ENCODE measurements at regions not wholly inside any gene's neighbourhood (a gene's known extent, or its start where the extent isn't known, plus 50 kb on each side); places are given as distances from the start of the nearest gene placed in this dataset.
"Not testable (repeated sequence)": the region's sequence is repeated elsewhere in the genome, so short reads cannot be mapped to it uniquely, and the experiment has no call there.

DNA sequence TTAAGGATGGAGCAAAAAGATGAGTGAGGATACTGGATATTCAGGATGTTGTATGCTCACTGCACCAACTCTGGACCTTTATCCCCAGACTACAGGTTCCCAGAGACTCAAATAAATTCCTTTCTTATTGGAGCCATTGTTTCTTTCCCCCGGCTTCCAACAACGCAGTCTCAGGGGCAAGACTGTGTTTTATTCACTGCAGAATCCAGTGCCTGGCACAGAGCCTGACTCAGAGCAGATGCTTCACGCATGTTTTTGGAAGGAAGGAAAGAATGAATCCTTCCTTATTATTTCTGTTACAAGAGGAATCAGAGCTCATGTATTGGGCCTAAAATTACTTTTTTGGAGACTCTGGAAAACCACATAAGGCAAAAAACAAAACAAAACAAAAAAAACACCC, 96.0 kb upstream of the VGLL4 start:
- DNase-seq (ENCODE audit: low read depth in 3 of 3, low spot score in 2 of 3) = no peak

DNA sequence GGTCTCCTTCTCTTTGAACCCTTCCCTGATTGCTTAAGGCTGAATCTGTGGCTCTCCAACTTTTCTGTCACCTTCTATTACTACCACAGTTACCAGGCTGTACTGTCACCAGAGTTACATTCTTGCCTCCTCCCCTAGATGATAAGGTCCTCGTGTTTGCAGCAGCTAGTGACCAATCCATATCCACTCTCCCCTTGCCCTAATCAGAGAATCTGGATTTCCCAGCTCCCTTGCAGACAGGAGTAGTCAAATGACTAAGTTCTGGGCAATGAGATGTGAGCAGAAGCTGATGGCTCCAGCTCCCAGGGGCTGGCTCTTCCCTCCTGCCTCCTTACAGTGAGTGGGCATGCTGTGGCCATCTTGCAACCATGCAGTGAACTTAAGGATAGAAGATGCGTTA, 95.4 kb upstream of the VGLL4 start:
- no peak for DNase-seq (ENCODE audit: low read depth in 3 of 3, low spot score in 2 of 3)

DNA sequence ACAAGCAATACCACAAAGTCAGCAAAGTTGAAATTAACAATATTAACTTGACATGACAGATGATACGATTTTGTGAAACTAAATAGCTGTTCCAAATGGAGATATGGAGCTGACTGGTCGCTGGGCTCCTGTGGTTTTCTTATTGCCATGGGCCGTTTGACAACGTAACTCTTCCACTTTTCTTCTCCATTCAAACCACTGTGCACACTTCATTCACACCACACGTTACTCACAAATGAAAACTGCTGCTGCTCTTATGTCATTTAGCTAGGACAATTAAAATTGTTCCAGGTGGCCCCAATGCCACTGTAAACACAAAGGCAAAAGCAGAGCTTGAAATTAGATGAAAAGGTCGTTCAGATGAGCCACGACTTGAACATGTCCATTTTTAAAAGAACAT, 94.0 kb upstream of the VGLL4 start:
- DNase-seq (ENCODE audit: low read depth in 3 of 3, low spot score in 2 of 3) = no peak

DNA sequence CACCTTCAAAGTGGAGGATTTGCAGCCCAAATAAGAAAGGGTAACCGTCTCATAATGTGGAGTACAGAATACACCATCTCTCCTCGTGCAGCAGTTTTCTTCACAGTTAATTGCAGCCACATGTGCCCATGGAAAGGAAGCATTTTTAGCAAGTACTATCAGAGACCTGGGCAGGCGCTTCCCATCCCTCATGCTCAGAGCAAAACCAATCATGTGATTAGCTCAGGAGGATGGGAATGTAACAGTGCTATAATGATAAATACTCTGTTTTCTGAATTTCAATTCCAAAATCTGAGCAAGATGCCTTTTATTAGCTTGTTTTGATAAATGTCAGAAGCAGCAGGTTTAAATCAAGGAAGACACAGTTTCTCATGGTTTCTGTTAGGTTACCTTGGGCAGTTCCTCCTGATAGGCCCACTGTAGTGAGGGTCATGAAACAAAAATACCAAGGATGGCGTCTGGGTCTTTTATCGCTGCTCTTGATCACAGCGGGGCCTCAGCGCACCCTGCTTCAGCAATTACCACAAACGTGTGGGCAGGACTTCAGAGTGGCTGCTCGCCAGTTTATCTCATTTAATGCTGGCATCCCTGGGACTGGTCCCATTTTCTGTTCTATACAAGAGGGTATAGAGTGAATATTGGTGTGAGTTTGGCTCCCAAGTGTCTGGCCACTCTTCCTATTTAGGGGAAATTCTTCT, 92.6 kb upstream of the VGLL4 start:
- DNase-seq (ENCODE audit: low read depth in 3 of 3, low spot score in 2 of 3) = no peak

DNA sequence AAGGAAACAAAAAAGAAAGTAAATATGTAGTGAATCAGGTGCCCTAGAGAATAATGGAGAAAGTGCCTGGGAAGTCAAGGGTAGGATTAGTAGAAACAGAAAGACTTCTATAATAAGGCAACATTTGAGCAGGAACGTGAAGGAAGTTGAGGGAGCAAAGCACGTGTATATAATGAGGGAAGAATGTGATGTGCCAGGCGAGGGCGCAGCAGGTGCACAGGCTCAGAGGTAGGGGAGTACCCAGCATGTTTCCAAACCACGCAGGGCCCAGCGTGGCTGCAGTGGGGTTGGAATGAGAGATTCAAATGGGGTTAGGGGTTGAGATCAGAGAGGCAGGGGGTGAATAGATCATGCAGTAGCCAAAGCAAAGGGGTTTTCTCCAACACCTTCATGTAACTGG, 91.9 kb upstream of the VGLL4 start:
- DNase-seq (ENCODE audit: low read depth in 3 of 3, low spot score in 2 of 3) = no peak

DNA sequence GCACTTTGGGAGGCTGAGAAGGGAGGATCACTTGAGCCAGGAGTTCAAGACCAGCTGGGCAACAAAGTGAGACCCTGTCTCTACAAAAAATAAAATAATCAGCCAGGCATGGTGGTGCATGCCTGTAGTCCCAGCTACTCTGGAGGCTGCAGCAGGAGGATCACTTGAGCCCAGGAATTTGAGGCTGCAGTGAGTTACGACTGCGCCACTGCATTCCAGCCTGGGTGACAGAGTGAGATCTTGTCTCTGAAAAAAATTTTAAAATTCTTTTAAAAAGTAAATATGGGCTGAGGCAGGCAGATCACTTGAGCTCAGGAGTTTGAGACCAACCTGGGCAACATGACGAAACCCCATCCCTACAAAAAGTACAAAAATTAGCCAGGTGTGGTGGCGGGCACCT, 91.4 kb upstream of the VGLL4 start:
- DNase-seq (ENCODE audit: low read depth in 3 of 3, low spot score in 2 of 3) = not testable (repeated sequence)

DNA sequence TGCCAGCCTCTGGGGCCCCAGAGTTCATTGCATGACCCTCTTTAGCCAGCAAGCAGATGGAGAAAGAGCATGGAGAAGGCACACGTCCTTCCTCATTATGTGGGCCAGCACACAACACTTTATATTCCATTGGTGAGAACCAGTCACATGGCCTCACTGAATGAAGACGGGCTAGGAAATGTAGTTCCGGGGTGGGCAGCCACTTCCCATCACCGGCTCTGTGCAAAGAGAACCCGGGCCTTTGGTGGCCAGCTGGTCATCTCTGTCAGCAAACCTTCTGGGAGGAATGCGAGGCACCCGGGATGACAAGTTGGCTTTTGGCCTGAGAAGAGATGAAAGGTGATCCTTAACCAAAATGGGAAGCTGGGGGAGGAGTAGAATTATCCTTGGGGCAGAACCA, 90.2 kb upstream of the VGLL4 start:
- DNase-seq (ENCODE audit: low read depth in 3 of 3, low spot score in 2 of 3) = no peak

DNA sequence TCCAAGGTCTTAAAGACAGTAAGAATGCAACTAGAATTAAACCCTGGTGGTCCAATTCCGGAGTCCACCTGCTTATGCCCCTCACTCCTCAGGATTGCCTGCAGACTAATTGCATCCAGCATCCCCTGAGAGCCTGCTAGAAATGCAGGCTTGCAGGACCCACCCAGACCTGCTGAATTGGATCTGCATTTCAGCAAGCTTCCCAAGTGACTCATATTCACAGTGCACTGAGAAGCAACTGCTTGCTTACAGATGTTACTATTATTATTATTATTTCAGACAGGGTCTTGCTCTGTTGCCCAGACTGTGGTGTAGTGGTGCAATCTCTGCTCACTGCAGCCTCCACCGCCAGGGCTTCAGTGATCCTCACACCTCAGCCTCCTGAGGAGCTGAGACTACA, 83.5 kb upstream of the VGLL4 start:
- DNase-seq (ENCODE audit: low read depth in 3 of 3, low spot score in 2 of 3) = no peak

DNA sequence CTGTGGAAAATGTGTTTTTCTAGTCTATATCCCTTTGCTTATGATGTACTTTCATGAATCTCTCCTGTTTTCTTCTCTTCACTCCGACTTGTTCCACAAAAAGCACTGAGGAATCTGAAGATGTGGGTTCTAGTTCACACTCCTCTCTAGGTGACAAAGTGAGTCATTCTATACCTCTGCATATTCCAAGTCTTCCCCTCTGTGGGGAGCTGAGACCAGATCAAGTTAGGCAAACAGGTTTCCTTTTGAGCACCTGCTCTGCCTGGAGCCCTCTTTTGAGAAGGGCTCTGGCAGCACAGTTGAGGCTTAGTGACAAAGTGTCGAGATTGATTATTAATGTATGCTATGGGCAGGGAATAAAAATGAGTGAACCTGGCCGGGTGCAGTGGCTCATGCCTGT, 82.4 kb upstream of the VGLL4 start:
- no peak for DNase-seq (ENCODE audit: low read depth in 3 of 3, low spot score in 2 of 3)

DNA sequence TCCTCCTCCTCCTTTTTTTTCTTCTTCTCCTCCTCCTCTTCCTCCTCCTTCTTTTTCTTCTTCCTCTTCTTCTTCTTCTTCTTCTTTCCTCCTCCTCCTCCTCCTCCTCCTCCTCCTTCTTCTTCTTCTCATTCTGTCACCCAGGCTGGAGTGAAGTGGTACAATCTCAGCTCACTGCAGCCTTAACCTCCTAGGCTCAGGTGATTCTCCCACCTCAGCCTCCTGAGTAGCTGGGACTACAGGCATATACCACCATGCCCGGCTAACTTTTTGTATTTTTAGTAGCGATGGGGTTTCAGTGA, 81.6 kb upstream of the VGLL4 start:
- DNase-seq (ENCODE audit: low read depth in 3 of 3, low spot score in 2 of 3) = not testable (repeated sequence)

DNA sequence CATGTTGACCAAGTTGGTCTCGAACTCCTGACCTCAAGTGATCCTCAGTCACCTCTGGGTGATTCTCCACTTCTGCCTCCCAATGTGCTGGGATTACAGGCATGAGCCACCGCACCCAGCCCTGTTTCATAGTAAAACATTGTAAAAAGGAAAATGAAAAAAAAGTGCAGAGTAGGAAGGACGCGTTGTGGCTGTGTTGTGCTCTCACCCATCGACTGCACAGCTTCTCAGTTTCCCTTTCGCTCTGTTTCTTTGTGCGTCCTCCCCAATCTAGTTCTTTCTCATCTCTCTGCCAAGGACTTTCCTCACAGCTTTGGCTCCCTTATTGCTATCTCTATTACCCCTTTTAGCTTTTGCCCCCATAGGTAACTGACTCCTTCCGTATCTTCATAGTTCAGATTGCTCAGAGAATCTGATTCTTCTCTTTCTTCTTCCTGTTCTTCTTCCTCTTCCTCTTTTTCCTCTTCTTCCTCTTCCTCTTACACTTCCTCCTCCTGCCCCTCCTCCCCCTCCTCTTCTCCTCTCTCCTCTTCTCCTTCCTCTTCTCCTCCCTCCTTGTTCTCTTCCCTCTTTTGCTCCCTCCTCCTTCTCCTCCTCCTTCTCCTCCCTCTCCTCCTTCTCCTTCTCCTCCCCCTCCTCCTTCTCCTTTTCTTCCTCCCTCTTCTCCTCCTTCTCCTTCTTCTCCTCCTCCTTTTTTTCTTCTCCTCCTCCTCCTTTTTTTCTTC, 81.1 kb upstream of the VGLL4 start:
- no peak for DNase-seq (ENCODE audit: low read depth in 3 of 3, low spot score in 2 of 3)

DNA sequence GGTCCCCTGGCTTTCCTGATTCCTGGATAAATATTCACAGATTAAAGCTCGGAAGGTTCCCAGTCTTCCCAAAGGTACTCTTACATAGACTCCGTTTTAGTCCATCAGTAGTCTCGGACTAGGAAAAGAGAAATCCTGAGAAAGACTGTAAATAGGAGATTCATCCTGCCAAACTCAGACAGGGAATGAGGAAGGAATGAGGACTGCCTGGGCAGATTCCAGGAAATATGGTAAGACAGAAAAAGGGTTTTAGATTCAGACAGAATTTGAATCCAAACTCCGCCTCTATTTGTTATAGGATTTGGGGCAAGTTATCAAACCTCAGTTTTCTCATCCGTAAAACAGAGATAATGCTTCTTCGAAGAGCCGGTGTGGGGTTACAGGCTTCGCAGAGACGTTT, 77.8 kb upstream of the VGLL4 start:
- DNase-seq (ENCODE audit: low read depth in 3 of 3, low spot score in 2 of 3) = no peak

DNA sequence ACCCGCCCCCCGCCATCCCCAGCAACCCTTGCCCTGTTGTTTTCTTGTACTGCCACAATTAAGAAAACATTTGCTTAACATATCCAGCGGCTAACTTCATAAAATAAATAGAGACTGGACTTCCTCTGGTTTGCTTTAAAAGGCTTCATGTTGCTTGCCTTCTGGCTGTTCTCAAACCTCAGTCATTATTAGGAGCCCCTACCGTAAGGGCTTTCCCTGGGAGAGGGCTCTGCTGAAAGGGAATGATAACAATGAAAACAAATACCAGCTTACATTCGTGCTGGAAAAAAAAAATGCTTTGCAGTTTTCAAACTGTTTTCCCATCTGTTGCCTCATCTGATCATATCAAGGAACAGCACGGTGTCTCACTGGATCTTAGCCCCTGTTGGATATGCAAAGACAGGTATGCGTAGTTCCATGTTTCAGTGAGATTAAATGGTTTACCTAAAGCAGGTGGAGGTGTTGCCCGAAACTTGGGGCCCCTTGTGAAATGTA, 77.2 kb upstream of the VGLL4 start:
- peak in 1 of 3 donors; percentile 8 for DNase-seq (ENCODE audit: low read depth in 3 of 3, low spot score in 2 of 3)

DNA sequence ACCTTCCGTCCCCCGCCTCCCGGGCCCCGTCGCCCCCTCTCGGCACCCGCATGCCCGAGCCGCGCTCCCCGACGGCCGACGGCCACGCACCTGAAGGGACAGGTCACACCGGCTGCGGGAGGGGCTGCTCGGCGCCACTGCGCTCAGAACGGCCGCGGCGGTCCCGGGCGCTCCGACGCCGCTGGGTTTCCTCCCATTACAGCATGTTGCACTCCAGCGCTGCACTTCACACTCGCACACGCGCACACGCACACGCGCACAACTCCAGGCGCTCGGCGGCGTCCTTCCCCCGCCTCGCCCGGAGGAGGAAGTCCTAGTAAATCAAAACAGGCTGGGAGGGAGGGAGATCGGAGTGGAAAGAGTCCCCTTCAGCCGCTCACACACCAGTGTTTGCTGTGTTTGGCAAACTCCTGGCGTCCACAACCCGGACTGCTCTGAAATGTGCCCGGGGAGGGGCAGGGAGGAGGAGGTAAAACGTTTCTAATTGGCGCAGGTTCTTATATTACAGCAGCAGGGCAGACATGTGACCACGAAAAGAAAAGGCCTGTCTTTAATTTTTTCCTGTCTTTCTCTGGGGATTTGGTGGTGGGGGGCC, 76.7 kb upstream of the VGLL4 start:
- peak; percentile 68 to 77 (median 75) for DNase-seq (ENCODE audit: low read depth in 3 of 3, low spot score in 2 of 3)

DNA sequence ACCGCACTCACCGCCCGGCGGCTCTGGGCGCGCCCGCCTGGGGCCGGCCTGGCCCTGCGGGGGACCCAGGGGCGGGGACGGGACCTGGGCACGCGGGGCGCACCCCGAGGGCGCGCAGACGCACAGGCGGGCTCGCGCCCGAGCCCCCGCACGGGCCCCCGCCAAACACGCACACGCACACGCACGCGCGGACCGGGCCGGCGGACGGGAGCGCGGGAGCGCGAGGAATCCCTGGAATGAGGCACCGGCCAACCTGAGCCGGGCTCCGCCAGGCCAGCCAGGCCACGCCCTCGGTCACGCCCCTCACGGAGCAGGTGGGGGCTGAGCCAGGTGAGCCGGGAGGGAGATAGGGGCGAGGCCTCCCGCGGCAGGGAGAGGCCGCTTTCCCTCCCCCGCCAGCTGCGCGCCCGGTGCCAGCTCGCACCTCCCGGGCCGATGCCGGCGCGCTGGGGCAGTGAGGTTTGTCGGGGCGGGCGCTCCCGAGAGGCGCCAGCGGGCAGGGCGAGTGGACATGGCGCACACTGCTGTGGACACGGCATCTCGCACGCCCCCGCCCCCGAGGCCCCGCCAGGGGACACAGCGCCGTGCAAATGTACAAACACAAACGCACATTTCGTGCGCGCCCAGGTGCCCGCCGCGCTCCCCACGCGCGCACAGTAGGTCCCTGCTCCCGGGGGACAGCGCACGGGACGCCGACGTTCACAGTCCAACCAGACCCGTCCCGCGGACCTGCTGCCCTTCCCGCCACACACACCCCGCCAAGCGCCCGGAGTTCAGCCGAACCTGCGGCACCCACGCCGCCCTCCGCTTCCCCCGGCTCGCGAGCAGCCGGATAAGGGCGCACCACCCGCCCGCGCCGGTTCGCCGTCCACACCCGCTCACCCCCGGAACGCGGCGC, 75.9 kb upstream of the VGLL4 start:
- DNase-seq (ENCODE audit: low read depth in 3 of 3, low spot score in 2 of 3) = peak in 2 of 3 donors; percentile 64 to 74

DNA sequence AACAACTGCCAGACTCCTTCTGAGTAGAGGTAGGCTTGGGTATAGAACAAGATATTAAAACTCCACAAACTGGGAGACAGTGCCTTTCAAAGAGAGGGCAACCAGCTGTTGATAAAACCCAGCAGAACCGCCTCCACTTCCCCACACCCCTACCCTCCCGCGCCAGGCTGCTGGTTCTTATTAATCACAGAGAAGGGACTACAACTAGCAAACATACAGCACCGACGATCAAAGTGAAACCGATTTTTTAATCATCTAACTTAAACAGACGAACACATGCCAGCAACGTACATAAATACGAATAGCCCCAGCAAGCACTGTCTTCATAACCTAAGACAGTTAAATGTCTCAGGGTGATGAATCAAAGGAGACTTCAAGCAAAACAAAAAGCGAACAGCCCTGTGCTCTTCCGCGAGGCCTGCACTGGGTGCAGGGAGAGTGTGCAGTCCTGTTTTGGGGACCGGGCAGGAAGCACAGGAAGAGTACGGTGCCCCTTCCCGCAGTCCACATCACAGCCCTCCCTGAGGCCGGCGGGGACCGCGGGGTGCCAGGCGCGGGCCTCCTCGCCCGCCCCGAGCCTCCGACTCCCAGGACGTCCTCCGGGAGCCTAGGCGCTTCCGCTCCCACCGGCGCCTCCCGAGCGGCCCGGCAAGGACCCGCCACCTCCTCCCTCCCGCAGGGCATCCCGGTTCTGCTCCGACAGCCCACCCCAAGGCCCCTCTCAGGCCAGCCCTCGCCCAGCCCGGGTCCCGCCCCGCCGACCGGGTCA, 75.1 kb upstream of the VGLL4 start:
- DNase-seq (ENCODE audit: low read depth in 3 of 3, low spot score in 2 of 3) = peak in 2 of 3 donors; percentile 60 to 77

DNA sequence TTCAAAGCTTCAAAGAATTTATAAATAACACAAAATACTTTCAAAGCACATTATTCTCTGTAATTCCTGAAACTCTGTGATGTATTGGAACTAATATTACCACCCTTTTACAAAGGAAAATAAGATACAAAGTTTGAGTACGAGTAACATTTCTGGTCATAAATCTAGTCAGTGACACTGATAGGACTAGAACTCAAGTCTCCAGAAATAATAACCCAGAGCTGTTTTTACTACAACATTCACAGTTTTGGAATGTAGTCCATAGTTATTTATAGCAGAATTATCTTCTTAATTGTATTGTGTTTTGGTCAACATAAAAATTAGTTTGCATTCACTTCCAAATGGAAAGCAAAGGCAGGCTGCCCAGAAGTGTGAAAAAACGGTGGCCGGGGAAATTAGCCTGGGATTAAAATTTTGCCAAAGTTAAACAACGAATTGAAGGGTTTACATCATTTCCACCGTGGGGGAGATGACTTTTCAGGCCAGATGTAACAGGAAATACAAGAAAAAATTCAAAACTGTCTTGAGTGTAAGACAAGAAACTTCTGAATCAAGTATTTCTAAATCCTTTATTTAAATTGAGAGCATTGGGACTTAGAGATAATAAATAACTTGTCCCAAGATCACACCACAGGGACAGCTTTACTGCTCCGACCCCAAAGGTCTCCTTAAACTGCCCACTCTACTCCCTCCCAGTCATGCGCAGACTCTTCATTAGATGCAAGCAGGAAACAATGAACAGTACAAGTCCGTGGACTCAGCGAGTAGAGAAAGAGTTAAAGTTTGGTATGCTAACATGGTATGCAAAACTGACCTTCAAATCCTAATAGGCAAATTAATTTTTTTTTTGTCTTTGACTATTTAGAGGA, 74.3 kb upstream of the VGLL4 start:
- DNase-seq (ENCODE audit: low read depth in 3 of 3, low spot score in 2 of 3) = peak; percentile 67 to 73 (median 71)

DNA sequence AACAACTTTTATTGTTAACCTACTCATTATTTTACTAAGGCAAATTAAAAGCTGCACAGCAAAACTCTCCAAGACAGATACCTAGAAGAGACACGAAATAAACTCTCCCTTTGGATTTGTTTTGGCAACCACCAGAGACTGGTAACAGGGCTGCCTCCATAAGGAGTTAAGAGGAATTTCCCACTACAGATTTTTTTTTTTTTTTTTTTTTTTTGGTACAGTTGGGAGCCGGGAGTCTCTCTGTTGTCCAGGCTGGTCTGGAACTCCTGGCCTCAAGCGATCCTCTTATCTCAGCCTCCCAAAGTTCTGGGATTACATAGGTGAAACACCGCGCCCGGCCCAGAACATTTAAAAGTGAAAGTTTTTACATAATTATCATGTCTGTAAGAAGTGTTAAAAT, 73.6 kb upstream of the VGLL4 start:
- no peak for DNase-seq (ENCODE audit: low read depth in 3 of 3, low spot score in 2 of 3)

DNA sequence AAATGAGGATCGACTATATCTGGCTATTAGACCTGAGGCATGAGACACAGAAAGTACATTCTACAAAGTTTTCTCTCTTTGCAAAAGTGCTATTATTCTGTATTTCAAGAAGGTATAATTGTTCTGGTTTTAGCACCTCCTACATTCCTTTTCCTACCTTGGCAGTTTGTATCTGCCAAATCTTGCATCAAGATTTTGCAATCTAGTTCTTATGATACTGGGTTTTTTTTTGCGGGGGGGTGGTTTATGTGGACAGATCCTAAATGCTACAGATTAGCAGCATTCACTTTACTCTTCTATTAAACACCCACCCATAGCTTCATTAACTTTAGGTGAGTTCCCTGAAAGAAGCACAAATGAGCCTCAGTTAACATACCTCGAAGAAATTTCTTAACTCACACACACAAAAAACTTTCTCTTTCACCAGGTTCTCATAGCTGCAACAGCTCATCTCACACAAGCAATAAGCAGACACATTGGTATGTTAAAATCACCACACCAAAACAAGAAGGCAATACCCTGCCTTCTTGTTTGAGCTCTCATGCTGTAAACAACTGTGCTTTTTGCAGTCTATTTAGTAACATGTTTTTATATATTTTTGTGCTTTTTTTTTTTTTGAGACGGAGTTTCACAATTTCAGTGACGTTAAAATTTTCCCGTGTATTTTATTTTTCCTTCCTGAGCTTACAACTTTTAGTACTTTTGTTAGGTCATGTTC, 73.0 kb upstream of the VGLL4 start:
- no peak for DNase-seq (ENCODE audit: low read depth in 3 of 3, low spot score in 2 of 3)

All from right renal cortex interstitium (tissue), 3 donors.